22Rv1 (cell line): ENCODE measurements at regions not wholly inside any gene's neighbourhood (a gene's known extent, or its start where the extent isn't known, plus 50 kb on each side); places are given as distances from the start of the nearest gene placed in this dataset.

Experiments
- H3K27ac ChIP-seq: fragments of 450-650 bp; 2 replicates; pipeline ENCODE4 v1.5.1; 2017
- CTCF ChIP-seq: fragments of 450-650 bp; IDR thresholded peaks from 2 replicates; pipeline ENCODE4 v1.5.1; 2017; ENCODE audit warnings: mild to moderate bottlenecking
- ZFX ChIP-seq: fragments of 450-650 bp; IDR thresholded peaks from 2 replicates; pipeline ENCODE4 v1.6.1; 2017; ENCODE audit warnings: antibody characterized with exemption, borderline replicate concordance

GRCh38 chr11:21921151-21921550 lies 271.7 kb upstream of the ANO5 start:
- no peak overlapping the region for H3K27ac ChIP-seq
- no peak for TF ChIP-seq CTCF
- TF ChIP-seq ZFX, result no peak

GRCh38 chr11:21924262-21924661 lies 268.6 kb upstream of the ANO5 start:
- TF ChIP-seq CTCF (no peak), ZFX (no peak)

GRCh38 chr11:21927628-21928027 lies 265.3 kb upstream of the ANO5 start:
- TF ChIP-seq ZFX (no peak), CTCF (no peak)
- no peak overlapping the region for H3K27ac ChIP-seq

More at GRCh38 chr11:21924262-21924661, 268.6 kb upstream of the ANO5 start:
- H3K27ac ChIP-seq, result no peak overlapping the region

- TF ChIP-seq CTCF (no peak), ZFX (no peak)
- H3K27ac ChIP-seq, result no peak overlapping the region
These were observed 264.0 kb upstream of the ANO5 start for GRCh38 chr11:21928847-21929246.

GRCh38 chr11:21930408-21930807 lies 262.5 kb upstream of the ANO5 start:
- H3K27ac ChIP-seq, result no peak overlapping the region
- TF ChIP-seq ZFX (no peak), CTCF (no peak)

- no peak overlapping the region for H3K27ac ChIP-seq
- TF ChIP-seq ZFX, result no peak
- TF ChIP-seq CTCF, result no peak
These were observed 261.3 kb upstream of the ANO5 start for GRCh38 chr11:21931436-21932101.

- TF ChIP-seq CTCF (peak; percentile 82), ZFX (no peak)
- H3K27ac ChIP-seq, result no peak overlapping the region
These were observed 259.8 kb upstream of the ANO5 start for GRCh38 chr11:21933095-21933494.
